Neuronal stem cell (in vitro differentiated cells): ENCODE measurements at regions not wholly inside any gene's neighbourhood (a gene's known extent, or its start where the extent isn't known, plus 50 kb on each side); places are given as distances from the start of the nearest gene placed in this dataset.
"Not testable (repeated sequence)": the region's sequence is repeated elsewhere in the genome, so short reads cannot be mapped to it uniquely, and the experiment has no call there.

Experiments
- DNase-seq: peaks from one replicate; pipeline ENCODE4 v3.0.0-alpha.2; 2013; ENCODE audit warnings: low spot score
- H2AFZ ChIP-seq: one replicate; pipeline ENCODE4 v1.6.1; 2013; ENCODE audit warnings: mild to moderate bottlenecking, low read length, inconsistent platforms
- H2AK5ac ChIP-seq: 2 replicates; pipeline ENCODE4 v1.6.1; 2013; ENCODE audit warnings: low read depth, mild to moderate bottlenecking, inconsistent platforms, low read length, moderate library complexity, mixed read lengths
- H2BK120ac ChIP-seq: 2 replicates; pipeline ENCODE4 v1.6.1; 2013; ENCODE audit warnings: low read depth, mild to moderate bottlenecking, inconsistent platforms, low read length, moderate library complexity, mixed read lengths
- H2BK12ac ChIP-seq: one replicate; pipeline ENCODE4 v1.6.1; 2013; ENCODE audit warnings: low read length, inconsistent platforms
- H2BK15ac ChIP-seq: 2 replicates; pipeline ENCODE4 v1.6.1; 2013; ENCODE audit warnings: mild to moderate bottlenecking, low read length, inconsistent platforms, mixed read lengths
- H2BK5ac ChIP-seq: one replicate; pipeline ENCODE4 v1.6.1; 2013; ENCODE audit warnings: inconsistent platforms, mild to moderate bottlenecking, low read length, moderate library complexity
- H3K14ac ChIP-seq: one replicate; pipeline ENCODE4 v1.6.1; 2013; ENCODE audit warnings: low read length, inconsistent platforms
- H3K18ac ChIP-seq: 2 replicates; pipeline ENCODE4 v1.6.1; 2013; ENCODE audit warnings: low read length, inconsistent platforms
- H3K23ac ChIP-seq: 2 replicates; pipeline ENCODE4 v1.6.1; 2013; ENCODE audit warnings: low read depth, mild to moderate bottlenecking, mixed read lengths, low read length, inconsistent platforms; ENCODE audit not compliant: poor library complexity
- H3K27ac ChIP-seq: replicated peaks from 3 replicates; pipeline ENCODE4 v1.5.1; 2013; ENCODE audit warnings: low read length, inconsistent platforms
- H3K27me3 ChIP-seq, 3 experiments: 2 replicates each; pipeline ENCODE4 v1.6.1; 2013; ENCODE audit warnings: low read length in 3 of 3, mild to moderate bottlenecking in 2 of 3, inconsistent platforms in 1 of 3, low read depth in 1 of 3, mixed read lengths in 1 of 3, moderate library complexity in 1 of 3; ENCODE audit not compliant: control insufficient read depth in 3 of 3, insufficient read depth in 3 of 3
- H3K36me3 ChIP-seq, 2 donors: replicated peaks in 1 of 2; 2 replicates each; pipeline ENCODE4 v1.6.1; 2013; ENCODE audit warnings: low read length in 2 of 2; ENCODE audit not compliant: control insufficient read depth in 2 of 2, insufficient read depth in 2 of 2
- H3K4ac ChIP-seq: 2 replicates; pipeline ENCODE4 v1.6.1; 2013; ENCODE audit warnings: inconsistent platforms, mild to moderate bottlenecking, low read length, moderate library complexity
- H3K4me1 ChIP-seq, 2 donors: 1 replicate in 1 of 2; 2 replicates in 1 of 2; pipeline ENCODE4 v1.6.1; 2013; ENCODE audit warnings: low read length in 2 of 2, low read depth in 1 of 2; ENCODE audit not compliant: control insufficient read depth in 2 of 2, insufficient read depth in 1 of 2
- H3K4me2 ChIP-seq: one replicate; pipeline ENCODE4 v1.6.1; 2013; ENCODE audit warnings: mild to moderate bottlenecking, low read length, inconsistent platforms; ENCODE audit not compliant: insufficient read depth, poor library complexity, severe bottlenecking
- H3K4me3 ChIP-seq, 2 donors: 2 replicates each; pipeline ENCODE4 v1.5.1; 2013; ENCODE audit warnings: low read length in 2 of 2, mild to moderate bottlenecking in 2 of 2, inconsistent platforms in 1 of 2, moderate library complexity in 1 of 2
- H3K79me1 ChIP-seq: one replicate; pipeline ENCODE4 v1.6.1; 2013; ENCODE audit warnings: low read depth, mild to moderate bottlenecking, inconsistent platforms, low read length, moderate library complexity
- H3K9ac ChIP-seq: one replicate; pipeline ENCODE4 v1.6.1; 2013; ENCODE audit warnings: mild to moderate bottlenecking, low read depth, low read length, inconsistent platforms; ENCODE audit not compliant: poor library complexity
- H3K9me3 ChIP-seq, 2 donors: replicated peaks in 1 of 2; 2 replicates each; pipeline versions ENCODE3 to v1.6.1; 2013; ENCODE audit warnings: low read length in 2 of 2, mild to moderate bottlenecking in 2 of 2, inconsistent platforms in 1 of 2, low read depth in 1 of 2, mixed read lengths in 1 of 2, moderate library complexity in 1 of 2; ENCODE audit not compliant: control insufficient read depth in 2 of 2, insufficient read depth in 1 of 2
- H4K8ac ChIP-seq: one replicate; pipeline ENCODE4 v1.6.1; 2013; ENCODE audit warnings: low read depth, mild to moderate bottlenecking, inconsistent platforms, low read length, moderate library complexity
- H4K91ac ChIP-seq: one replicate; pipeline ENCODE4 v1.6.1; 2013; ENCODE audit warnings: low read length, low read depth, mild to moderate bottlenecking, inconsistent platforms; ENCODE audit not compliant: poor library complexity
- WGBS, 2 donors: extraction: QIAGEN DNeasy Blood & Tissue Kit; methylation state at CpG; one replicate each; pipeline ENCODE4 v1.1.7; 2013; ENCODE audit warnings: missing lambda C conversion rate in 2 of 2, mixed read lengths in 1 of 2; ENCODE audit not compliant: insufficient read length in 2 of 2, insufficient replicate concordance in 1 of 2; ENCODE audit errors: extremely low coverage in 2 of 2; 5-methylcytosine and 5-hydroxymethylcytosine counted together

DNA sequence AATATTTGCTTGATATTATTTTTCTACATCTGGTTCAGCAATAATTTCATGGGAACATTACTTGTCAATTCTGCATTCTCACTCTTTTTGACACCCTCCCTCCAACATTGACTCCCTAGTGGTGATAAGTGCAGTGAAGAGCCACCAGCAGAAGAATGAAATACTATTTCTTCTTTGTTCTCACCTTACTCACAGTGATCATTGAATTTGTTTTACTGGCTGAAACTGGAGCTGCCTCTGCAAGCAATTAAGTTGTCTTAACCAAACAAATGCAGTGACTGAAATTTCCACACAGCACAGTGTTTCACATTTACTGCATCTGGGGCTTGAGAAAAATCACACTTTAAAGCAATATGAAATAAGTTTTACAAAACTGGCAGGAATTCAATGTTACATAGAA is 189.8 kb downstream of the JRKL start:
- no peak overlapping the region for H2BK15ac ChIP-seq
- no peak overlapping the region for H2AK5ac ChIP-seq
- H2AFZ ChIP-seq: no peak overlapping the region
- no peak overlapping the region for H3K4me3 ChIP-seq
- no peak overlapping the region for H3K18ac ChIP-seq
- no peak overlapping the region for H3K4ac ChIP-seq
- H3K14ac ChIP-seq: no peak overlapping the region
- H3K9ac ChIP-seq: no peak overlapping the region
- H3K27ac ChIP-seq: no peak overlapping the region
- no peak overlapping the region for H2BK5ac ChIP-seq
- H2BK12ac ChIP-seq: no peak overlapping the region
- no peak overlapping the region for H2BK120ac ChIP-seq
- H4K91ac ChIP-seq: no peak overlapping the region
- no peaks in the 10 kb centered on the region for H3K36me3 ChIP-seq
- H3K4me2 ChIP-seq: no peak overlapping the region
- H4K8ac ChIP-seq: no peak overlapping the region
- no peak overlapping the region for H3K23ac ChIP-seq
- H3K27me3 ChIP-seq: no peaks in the 10 kb centered on the region
- no peaks in the 10 kb centered on the region for H3K9me3 ChIP-seq
- H3K4me1 ChIP-seq: peaks cover 0 to 2% of the 10 kb centered on the region in 2 donors
- no peak for DNase-seq
- H3K79me1 ChIP-seq: no peaks in the 10 kb centered on the region

DNA sequence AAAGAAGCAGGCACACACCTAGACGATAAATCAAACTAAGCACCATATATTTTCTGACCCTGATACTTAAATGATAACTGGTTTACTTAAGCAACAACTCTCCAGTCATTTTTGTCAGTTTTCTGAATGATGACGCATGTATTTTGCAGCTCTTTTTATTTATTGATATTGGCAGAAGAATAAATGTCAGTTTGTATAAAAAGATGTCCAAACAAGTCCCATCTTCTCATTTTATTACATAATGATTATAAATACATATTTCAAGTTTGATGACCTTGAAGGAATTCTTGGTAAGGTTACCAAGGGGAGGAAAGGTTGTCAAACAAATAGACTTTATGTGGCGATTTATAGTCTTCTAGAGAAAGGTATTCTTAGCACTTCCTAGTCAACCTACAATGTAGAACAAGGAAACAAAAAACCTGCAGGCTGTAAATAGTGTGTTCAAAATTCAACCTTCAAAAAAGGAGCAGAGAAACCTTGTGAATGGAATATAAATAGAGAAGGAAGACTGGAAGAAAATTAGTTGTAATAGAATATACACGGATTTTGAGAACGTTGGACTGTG is 190.7 kb downstream of the JRKL start:
- no peaks in the 10 kb centered on the region for H3K27me3 ChIP-seq
- no peak overlapping the region for H3K14ac ChIP-seq
- no peak for DNase-seq
- no peaks in the 10 kb centered on the region for H3K9me3 ChIP-seq
- WGBS, 2 donors: no CpG with 5 or more reads among the region's 5 CpGs
- H3K79me1 ChIP-seq: no peaks in the 10 kb centered on the region
- no peak overlapping the region for H3K4ac ChIP-seq
- H4K91ac ChIP-seq: no peak overlapping the region
- no peak overlapping the region for H4K8ac ChIP-seq
- H3K36me3 ChIP-seq: no peaks in the 10 kb centered on the region
- no peak overlapping the region for H2BK12ac ChIP-seq
- no peak overlapping the region for H2BK15ac ChIP-seq
- no peak overlapping the region for H2BK120ac ChIP-seq
- H3K23ac ChIP-seq: no peak overlapping the region
- no peak overlapping the region for H3K9ac ChIP-seq
- H2BK5ac ChIP-seq: no peak overlapping the region
- H3K4me3 ChIP-seq: no peak overlapping the region
- no peak overlapping the region for H3K27ac ChIP-seq
- peaks cover 0 to 2% of the 10 kb centered on the region in 2 donors for H3K4me1 ChIP-seq
- no peak overlapping the region for H2AK5ac ChIP-seq
- H3K4me2 ChIP-seq: no peak overlapping the region
- no peak overlapping the region for H2AFZ ChIP-seq
- H3K18ac ChIP-seq: no peak overlapping the region

DNA sequence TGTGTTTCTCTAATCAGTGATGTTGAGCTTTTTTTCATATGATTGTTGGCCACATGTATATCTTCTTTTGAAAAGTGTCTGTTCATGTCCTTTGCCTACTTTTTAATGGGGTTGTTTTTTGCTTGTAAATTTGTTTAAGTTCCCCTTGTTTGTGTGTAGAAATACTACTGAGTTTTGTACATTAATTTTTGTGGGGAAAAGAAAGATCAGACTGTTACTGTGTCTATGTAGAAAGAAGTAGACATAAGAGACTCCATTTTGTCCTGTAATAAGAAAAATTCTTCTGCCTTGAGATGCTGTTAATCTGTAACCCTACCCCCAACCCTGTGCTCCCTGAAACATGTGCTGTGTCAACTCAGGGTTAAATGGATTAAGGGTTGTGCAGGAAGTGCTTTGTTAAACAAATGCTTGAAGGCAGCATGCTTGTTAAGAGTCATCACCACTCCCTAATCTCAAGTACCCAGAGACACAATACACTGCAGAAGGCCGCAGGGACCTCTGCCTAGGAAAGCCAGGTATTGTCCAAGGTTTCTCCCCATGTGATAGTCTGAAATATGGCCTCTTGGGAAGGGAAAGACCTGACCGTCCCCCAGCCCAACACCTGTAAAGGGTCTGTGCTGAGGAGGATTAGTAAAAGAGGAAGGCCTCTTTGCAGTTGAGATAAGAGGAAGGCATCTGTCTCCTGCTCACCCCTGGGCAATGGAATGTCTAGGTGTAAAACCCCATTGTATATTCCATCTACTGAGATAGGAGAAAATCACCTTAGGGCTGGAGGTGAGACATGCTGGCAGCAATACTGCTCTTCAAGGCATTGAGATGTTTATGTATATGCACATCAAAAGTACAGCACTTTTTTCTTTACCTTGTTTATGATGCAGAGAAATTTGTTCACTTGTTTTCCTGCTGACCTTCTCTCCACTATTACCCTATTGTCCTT is 196.4 kb downstream of the JRKL start:
- H3K18ac ChIP-seq, H3K9ac ChIP-seq, H3K79me1 ChIP-seq, H2BK120ac ChIP-seq, H3K36me3 ChIP-seq, H3K4me1 ChIP-seq, H3K14ac ChIP-seq, H2BK12ac ChIP-seq, H2AFZ ChIP-seq, H3K4me3 ChIP-seq, H3K4me2 ChIP-seq, H4K91ac ChIP-seq, H3K4ac ChIP-seq, H4K8ac ChIP-seq, H3K9me3 ChIP-seq, DNase-seq, H3K27me3 ChIP-seq, H2BK5ac ChIP-seq, H2AK5ac ChIP-seq, H2BK15ac ChIP-seq, H3K23ac ChIP-seq: not testable (repeated sequence)
- WGBS, 2 donors: no CpG with 5 or more reads among the region's 2 CpGs
- H3K27ac ChIP-seq: peak overlapping the region; percentile 36

DNA sequence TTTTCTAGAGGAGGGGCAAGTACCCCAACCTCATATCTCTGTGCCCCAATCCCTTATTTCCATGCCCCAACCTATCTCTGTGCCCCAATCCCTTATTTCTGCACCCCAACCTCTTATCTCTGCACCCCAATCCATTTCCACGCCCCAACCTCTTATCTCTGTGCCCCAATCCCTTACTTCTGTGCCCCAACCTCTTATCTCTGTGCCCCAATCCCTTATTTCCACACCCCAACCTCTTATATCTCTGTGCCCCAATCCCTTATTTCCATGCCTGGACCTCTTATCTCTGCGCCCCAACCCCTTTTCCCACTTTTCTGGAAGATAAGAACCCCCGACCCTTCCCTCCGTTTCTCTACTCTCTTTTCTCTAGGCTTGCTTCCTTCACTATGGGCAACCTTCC is 199.0 kb downstream of the JRKL start:
- not testable (repeated sequence) for H3K36me3 ChIP-seq, H3K4me3 ChIP-seq

More for the DNA sequence above, 199.0 kb downstream of the JRKL start:
- H3K9me3 ChIP-seq, H2BK12ac ChIP-seq, H3K27me3 ChIP-seq, H3K4me2 ChIP-seq, H3K4ac ChIP-seq, H2AK5ac ChIP-seq, H3K4me1 ChIP-seq, DNase-seq, H3K23ac ChIP-seq, H4K91ac ChIP-seq, H3K79me1 ChIP-seq, H2BK5ac ChIP-seq, H2BK120ac ChIP-seq, H2BK15ac ChIP-seq, H3K18ac ChIP-seq, H3K27ac ChIP-seq, H3K9ac ChIP-seq, H2AFZ ChIP-seq, H4K8ac ChIP-seq, H3K14ac ChIP-seq: not testable (repeated sequence)
- 100% methylated on average over 1 of the region's 4 CpGs; no CpG with 5 or more reads in 1 of the 2 donors for WGBS, 2 donors
